OCI-LY7 (cell line): ENCODE measurements at regions not wholly inside any gene's neighbourhood (a gene's known extent, or its start where the extent isn't known, plus 50 kb on each side); places are given as distances from the start of the nearest gene placed in this dataset.
"Not testable (repeated sequence)": the region's sequence is repeated elsewhere in the genome, so short reads cannot be mapped to it uniquely, and the experiment has no call there.

ENCODE experiments used
- CTCF ChIP-seq: fragments of 200-600 bp; sonication (generic); conservative IDR thresholded peaks from 2 replicates; pipeline ENCODE4 v1.5.1; 2014; ENCODE audit warnings: mild to moderate bottlenecking, antibody characterized with exemption, low read length, moderate library complexity, mixed read lengths
- EZH2phosphoT487 ChIP-seq: fragments of 200-600 bp; sonication (generic); IDR thresholded peaks from 2 replicates; pipeline ENCODE4 v1.6.1; 2018; ENCODE audit warnings: low read depth, borderline replicate concordance, mild to moderate bottlenecking, mixed run types, antibody characterized with exemption, low read length, moderate library complexity, mixed read lengths

- TF ChIP-seq CTCF, EZH2phosphoT487: not testable (repeated sequence)
Measured at GRCh38 chr21:16224756-16225155, 495.0 kb downstream of the USP25 start.
